Natural killer cell treated with Interleukin-12 subunit alpha and Interleukin-12 subunit beta and Interleukin-15 and Interleukin-18, amount 100 ng/mL, for 72 hours (primary cell): ENCODE measurements at regions not wholly inside any gene's neighbourhood (a gene's known extent, or its start where the extent isn't known, plus 50 kb on each side); places are given as distances from the start of the nearest gene placed in this dataset.
"Not testable (repeated sequence)": the region's sequence is repeated elsewhere in the genome, so short reads cannot be mapped to it uniquely, and the experiment has no call there.

Source experiments
- ATAC-seq, 2 donors: fragments of 150-1000 bp; cut with Tn5 transposase in 1 of 2; sonication (Bioruptor Pico), chemical (Tn5 transposase) in 1 of 2; 2 replicates each; pipeline ENCODE4 v1.10.0; 2021
- DNase-seq: peaks from one replicate; pipeline ENCODE4 v3.0.0; 2022; ENCODE audit warnings: low spot score
- H3K27ac Mint-ChIP-seq, 2 donors: 1 replicate in 1 of 2; 2 replicates in 1 of 2; pipeline ENCODE4 v1.8.0; 2022; ENCODE audit warnings: mixed read lengths in 2 of 2, mild to moderate bottlenecking in 1 of 2, moderate library complexity in 1 of 2
- H3K27me3 Mint-ChIP-seq, 2 donors: 1 replicate in 1 of 2; 2 replicates in 1 of 2; pipeline ENCODE4 v1.8.0; 2022; ENCODE audit warnings: mixed read lengths in 2 of 2
- H3K36me3 Mint-ChIP-seq: one replicate; pipeline ENCODE4 v1.8.0; 2022; ENCODE audit warnings: mixed read lengths
- H3K4me1 Mint-ChIP-seq, 2 donors: 1 replicate in 1 of 2; 2 replicates in 1 of 2; pipeline ENCODE4 v1.8.0; 2022; ENCODE audit warnings: low read depth in 2 of 2, mixed read lengths in 2 of 2, mild to moderate bottlenecking in 1 of 2
- H3K4me3 Mint-ChIP-seq: one replicate; pipeline ENCODE4 v1.8.0; 2022; ENCODE audit warnings: mixed read lengths
- H3K9me3 Mint-ChIP-seq: 2 replicates; pipeline ENCODE4 v1.8.0; 2022; ENCODE audit warnings: mixed read lengths

- Mint-ChIP-seq H3K4me3 (no peak overlapping the region), H3K27ac (no peak overlapping the region), H3K9me3 (no peaks in the 10 kb centered on the region), H3K36me3 (no peaks in the 10 kb centered on the region), H3K27me3 (peaks cover 0 to 12% of the 10 kb centered on the region in 2 donors), H3K4me1 (no peaks in the 10 kb centered on the region)
- no peak for DNase-seq
- no peak for ATAC-seq
These were observed 104.9 kb downstream of the TEX13C start for GRCh38 chrX:125424536-125424935.

DNA sequence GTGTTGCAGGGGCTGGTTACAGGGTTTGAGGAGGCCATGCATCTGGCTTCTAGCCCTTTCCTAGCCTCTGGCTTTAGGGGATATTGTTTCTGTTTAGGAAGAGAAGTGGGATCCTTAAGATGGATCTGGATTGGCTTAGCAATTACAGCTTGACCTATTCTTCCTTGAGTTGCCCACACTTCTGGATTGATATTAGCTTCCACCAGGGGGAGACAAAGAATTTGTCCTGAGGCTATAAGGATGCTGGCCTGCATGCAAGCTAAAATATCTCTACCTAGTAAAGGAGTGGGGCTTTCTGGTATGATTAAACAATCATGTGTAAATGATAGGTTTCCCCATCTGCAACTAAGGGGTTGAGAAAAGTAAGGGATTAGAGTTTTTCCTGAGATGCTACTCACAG lies 117.2 kb downstream of the TEX13C start:
- Mint-ChIP-seq H3K27ac (no peak overlapping the region), H3K4me3 (no peak overlapping the region), H3K36me3 (no peaks in the 10 kb centered on the region), H3K27me3 (no peaks in the 10 kb centered on the region), H3K9me3 (peaks cover 2% of the 10 kb centered on the region), H3K4me1 (peaks cover 0 to 3% of the 10 kb centered on the region in 2 donors)
- ATAC-seq: no peak
- no peak for DNase-seq

- Mint-ChIP-seq H3K9me3 (peaks cover 2% of the 10 kb centered on the region), H3K4me3 (no peak overlapping the region), H3K4me1 (peaks cover 0 to 3% of the 10 kb centered on the region in 2 donors), H3K27ac (no peak overlapping the region), H3K36me3 (no peaks in the 10 kb centered on the region), H3K27me3 (no peaks in the 10 kb centered on the region)
- ATAC-seq (no peak), DNase-seq (no peak)
These were observed 119.7 kb downstream of the TEX13C start for GRCh38 chrX:125439194-125439849.

GRCh38 chrX:125444659-125445058 lies 125.0 kb downstream of the TEX13C start:
- DNase-seq: no peak
- Mint-ChIP-seq H3K27ac (no peak overlapping the region), H3K4me1 (no peaks in the 10 kb centered on the region), H3K9me3 (peaks cover 10% of the 10 kb centered on the region), H3K27me3 (no peaks in the 10 kb centered on the region), H3K36me3 (peaks cover 6% of the 10 kb centered on the region), H3K4me3 (no peak overlapping the region)
- no peak for ATAC-seq

GRCh38 chrX:125475482-125475881 lies 155.8 kb downstream of the TEX13C start:
- ATAC-seq (no peak), DNase-seq (no peak)
- no peaks in the 10 kb centered on the region for H3K9me3 Mint-ChIP-seq
- no peaks in the 10 kb centered on the region for H3K4me1 Mint-ChIP-seq
- no peak overlapping the region for H3K27ac Mint-ChIP-seq
- H3K27me3 Mint-ChIP-seq: no peaks in the 10 kb centered on the region
- H3K4me3 Mint-ChIP-seq: no peak overlapping the region
- H3K36me3 Mint-ChIP-seq: no peaks in the 10 kb centered on the region

- no peaks in the 10 kb centered on the region for H3K36me3 Mint-ChIP-seq
- H3K9me3 Mint-ChIP-seq: no peaks in the 10 kb centered on the region
- no peak overlapping the region for H3K27ac Mint-ChIP-seq
- DNase-seq (no peak), ATAC-seq (no peak)
- H3K27me3 Mint-ChIP-seq: no peaks in the 10 kb centered on the region
- no peak overlapping the region for H3K4me3 Mint-ChIP-seq
- no peaks in the 10 kb centered on the region for H3K4me1 Mint-ChIP-seq
These were observed 172.8 kb downstream of the TEX13C start for GRCh38 chrX:125492439-125492838.

- DNase-seq, H3K27ac Mint-ChIP-seq, H3K36me3 Mint-ChIP-seq, H3K9me3 Mint-ChIP-seq, H3K27me3 Mint-ChIP-seq, H3K4me1 Mint-ChIP-seq, ATAC-seq, H3K4me3 Mint-ChIP-seq: not testable (repeated sequence)
These were observed 173.3 kb downstream of the TEX13C start for GRCh38 chrX:125493004-125493403.

- ATAC-seq (no peak), DNase-seq (no peak)
- H3K9me3 Mint-ChIP-seq: peaks cover 3% of the 10 kb centered on the region
- peaks cover 0 to 3% of the 10 kb centered on the region in 2 donors for H3K27me3 Mint-ChIP-seq
- H3K4me1 Mint-ChIP-seq: no peaks in the 10 kb centered on the region
- H3K36me3 Mint-ChIP-seq: no peaks in the 10 kb centered on the region
- H3K4me3 Mint-ChIP-seq: no peak overlapping the region
- no peak overlapping the region for H3K27ac Mint-ChIP-seq
These were observed 178.0 kb downstream of the TEX13C start for GRCh38 chrX:125497667-125498066.

- Mint-ChIP-seq H3K4me1 (no peaks in the 10 kb centered on the region), H3K9me3 (peaks cover 6% of the 10 kb centered on the region), H3K4me3 (no peak overlapping the region), H3K27ac (no peak overlapping the region), H3K27me3 (peaks cover 0 to 3% of the 10 kb centered on the region in 2 donors), H3K36me3 (peaks cover 6% of the 10 kb centered on the region)
- DNase-seq (no peak), ATAC-seq (no peak)
These were observed 184.1 kb downstream of the TEX13C start for GRCh38 chrX:125503769-125504168.

GRCh38 chrX:125505207-125505606 lies 185.5 kb downstream of the TEX13C start:
- Mint-ChIP-seq H3K27me3 (peaks cover 0 to 3% of the 10 kb centered on the region in 2 donors), H3K9me3 (peaks cover 6% of the 10 kb centered on the region), H3K27ac (no peak overlapping the region), H3K4me3 (no peak overlapping the region), H3K4me1 (no peaks in the 10 kb centered on the region), H3K36me3 (peaks cover 6% of the 10 kb centered on the region)
- DNase-seq (no peak), ATAC-seq (no peak)

- Mint-ChIP-seq H3K27me3 (no peaks in the 10 kb centered on the region), H3K4me3 (no peak overlapping the region), H3K4me1 (no peaks in the 10 kb centered on the region), H3K27ac (no peak overlapping the region), H3K9me3 (peaks cover 4% of the 10 kb centered on the region), H3K36me3 (peaks cover 6% of the 10 kb centered on the region)
- no peak for ATAC-seq
- DNase-seq: no peak
These were observed 187.4 kb downstream of the TEX13C start for GRCh38 chrX:125507119-125507518.

- DNase-seq: no peak
- Mint-ChIP-seq H3K4me1 (no peaks in the 10 kb centered on the region), H3K27ac (no peak overlapping the region), H3K36me3 (no peaks in the 10 kb centered on the region), H3K27me3 (no peaks in the 10 kb centered on the region), H3K4me3 (no peak overlapping the region), H3K9me3 (no peaks in the 10 kb centered on the region)
- no peak for ATAC-seq
These were observed 200.4 kb downstream of the TEX13C start for GRCh38 chrX:125520029-125520428.

- ATAC-seq (no peak), DNase-seq (no peak)
- Mint-ChIP-seq H3K27me3 (no peaks in the 10 kb centered on the region), H3K4me1 (no peaks in the 10 kb centered on the region), H3K27ac (no peak overlapping the region), H3K9me3 (no peaks in the 10 kb centered on the region), H3K36me3 (no peaks in the 10 kb centered on the region), H3K4me3 (no peak overlapping the region)
These were observed 203.1 kb downstream of the TEX13C start for GRCh38 chrX:125522752-125523151.

GRCh38 chrX:125532411-125533089 lies 212.9 kb downstream of the TEX13C start:
- Mint-ChIP-seq H3K9me3 (no peaks in the 10 kb centered on the region), H3K27me3 (no peaks in the 10 kb centered on the region), H3K4me1 (no peaks in the 10 kb centered on the region), H3K36me3 (no peaks in the 10 kb centered on the region), H3K27ac (no peak overlapping the region), H3K4me3 (no peak overlapping the region)
- no peak for DNase-seq
- ATAC-seq: no peak

GRCh38 chrX:125533352-125533751 lies 213.7 kb downstream of the TEX13C start:
- H3K9me3 Mint-ChIP-seq: peaks cover 3% of the 10 kb centered on the region
- H3K36me3 Mint-ChIP-seq: no peaks in the 10 kb centered on the region
- no peak overlapping the region for H3K4me3 Mint-ChIP-seq
- DNase-seq (no peak), ATAC-seq (no peak)
- no peaks in the 10 kb centered on the region for H3K27me3 Mint-ChIP-seq
- H3K27ac Mint-ChIP-seq: no peak overlapping the region
- no peaks in the 10 kb centered on the region for H3K4me1 Mint-ChIP-seq
